Right lobe of liver (tissue), 4 donors: ENCODE measurements at regions not wholly inside any gene's neighbourhood (a gene's known extent, or its start where the extent isn't known, plus 50 kb on each side); places are given as distances from the start of the nearest gene placed in this dataset.

ENCODE experiments used
- CTCF ChIP-seq, 4 donors: fragments of 200-600 bp in 3 of 4; fragments of 450-650 bp in 1 of 4; IDR thresholded peaks; one replicate each; pipeline versions ENCODE4 v1.5.1 to v1.8.0; 2016 to 2022; ENCODE audit warnings: antibody characterized with exemption in 4 of 4, mild to moderate bottlenecking in 2 of 4
- POLR2A ChIP-seq: fragments of 450-650 bp; IDR thresholded peaks from one replicate; pipeline ENCODE4 v1.6.1; 2017; ENCODE audit warnings: antibody characterized with exemption, mild to moderate bottlenecking
- donor health status: DM: no; HTN: no; CAD: no.
- donor health status: DM: no; HTN: no; CAD: no.
- donor health status: DM: no; HTN: yes; CAD: no.

- TF ChIP-seq CTCF (IDR thresholded peaks at IDR 0.05) (no peak), POLR2A (no peak)
Measured at GRCh38 chr2:43007901-43008300, 215.5 kb upstream of the HAAO start.
